Motor neuron (in vitro differentiated cells): ENCODE measurements at regions not wholly inside any gene's neighbourhood (a gene's known extent, or its start where the extent isn't known, plus 50 kb on each side); places are given as distances from the start of the nearest gene placed in this dataset.
"Not testable (repeated sequence)": the region's sequence is repeated elsewhere in the genome, so short reads cannot be mapped to it uniquely, and the experiment has no call there.

Experiments
- ATAC-seq, 8 experiments: fragments of 200-7000 bp; cut with Tn5 transposase; replicated peaks in 6 of 8; 2 replicates each; pipeline ENCODE4 v1.8.0; 2021; ENCODE audit warnings: mild to moderate bottlenecking in 8 of 8, moderate library complexity in 8 of 8
- H3K27ac ChIP-seq, 2 donors: fragments of 250-450 bp; sonication (Bioruptor Pico); 2 replicates each; pipeline ENCODE4 v1.9.0; 2021; ENCODE audit warnings: antibody characterized with exemption in 2 of 2, mild to moderate bottlenecking in 2 of 2, moderate library complexity in 1 of 2
- H3K4me1 ChIP-seq, 2 donors: fragments of 250-450 bp; sonication (Bioruptor Pico); replicated peaks in 1 of 2; 2 replicates each; pipeline ENCODE4 v1.6.1; 2021; ENCODE audit warnings: antibody characterized with exemption in 2 of 2, mild to moderate bottlenecking in 2 of 2, moderate library complexity in 1 of 2
- H3K4me3 ChIP-seq, 5 donors: fragments of 250-450 bp; sonication (Bioruptor Pico); 2 replicates each; pipeline ENCODE4 v1.9.0; 2021; ENCODE audit warnings: antibody characterized with exemption in 5 of 5, mild to moderate bottlenecking in 5 of 5, moderate library complexity in 4 of 5
- WGBS, 10 experiments: fragments of 450-650 bp; shearing (Covaris generic); methylation state at CpG; one replicate each; pipeline ENCODE4 v1.0.0; 2022; 5-methylcytosine and 5-hydroxymethylcytosine counted together
- in situ Hi-C, 9 experiments: fragments of 400-800 bp; cut with MboI; loops; one replicate each; pipeline ENCODE4 v1.15.0; 2021; ENCODE audit warnings: low sequenced_read_pairs in 9 of 9, low pct_unique_long_range_greater_than_20kb in 2 of 9; ENCODE audit not compliant: unreplicated experiment in 9 of 9

DNA sequence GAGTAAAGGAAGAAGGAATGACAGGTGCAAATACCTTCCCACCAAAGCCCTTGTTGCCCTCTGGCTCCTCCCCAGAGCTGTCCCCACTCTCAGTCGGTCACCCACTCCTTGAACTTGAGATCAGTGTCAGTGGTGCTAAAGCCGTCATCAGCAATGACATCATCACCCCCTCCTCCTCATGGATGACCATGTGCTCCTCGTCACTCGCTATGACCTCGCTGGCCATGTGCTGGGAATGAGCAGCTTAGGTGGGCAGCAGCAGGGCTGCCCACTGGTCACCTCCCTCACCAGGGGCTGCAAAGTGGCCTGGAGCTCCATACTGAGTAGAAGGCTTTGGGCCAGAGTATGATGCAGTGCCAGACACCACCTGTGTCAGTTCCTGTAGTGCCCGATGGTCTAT is 153.1 kb upstream of the CDK13 start:
- H3K27ac ChIP-seq, H3K4me3 ChIP-seq, H3K4me1 ChIP-seq, in situ Hi-C loops, ATAC-seq: not testable (repeated sequence)
- WGBS, 10 experiments: 100% methylated on average over 2 of the region's 6 CpGs; no CpG with 5 or more reads in 9 of the 10 experiments

DNA sequence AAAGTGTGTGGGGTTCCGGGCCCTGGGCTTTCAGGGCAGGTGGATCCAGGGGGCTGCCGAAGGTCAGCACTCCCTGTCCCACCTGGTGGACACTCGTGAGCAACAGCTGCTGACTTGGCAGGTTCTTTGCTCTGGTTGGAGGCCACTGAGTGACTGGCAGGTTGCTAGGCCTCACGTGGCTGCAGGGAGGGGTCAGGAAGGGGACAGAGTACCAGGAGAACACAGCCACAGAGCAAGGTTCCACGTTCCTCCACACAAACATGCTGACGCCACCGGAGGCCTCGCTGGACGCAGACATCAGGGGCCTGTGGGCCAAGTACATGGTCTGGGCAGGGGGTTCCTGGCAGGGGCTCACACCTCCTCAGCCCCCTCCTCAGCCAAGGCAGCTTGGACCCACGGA is 152.0 kb upstream of the CDK13 start:
- ATAC-seq, H3K4me3 ChIP-seq, H3K27ac ChIP-seq, in situ Hi-C loops, H3K4me1 ChIP-seq: not testable (repeated sequence)
- no CpG with 5 or more reads among the region's 10 CpGs for WGBS, 10 experiments

DNA sequence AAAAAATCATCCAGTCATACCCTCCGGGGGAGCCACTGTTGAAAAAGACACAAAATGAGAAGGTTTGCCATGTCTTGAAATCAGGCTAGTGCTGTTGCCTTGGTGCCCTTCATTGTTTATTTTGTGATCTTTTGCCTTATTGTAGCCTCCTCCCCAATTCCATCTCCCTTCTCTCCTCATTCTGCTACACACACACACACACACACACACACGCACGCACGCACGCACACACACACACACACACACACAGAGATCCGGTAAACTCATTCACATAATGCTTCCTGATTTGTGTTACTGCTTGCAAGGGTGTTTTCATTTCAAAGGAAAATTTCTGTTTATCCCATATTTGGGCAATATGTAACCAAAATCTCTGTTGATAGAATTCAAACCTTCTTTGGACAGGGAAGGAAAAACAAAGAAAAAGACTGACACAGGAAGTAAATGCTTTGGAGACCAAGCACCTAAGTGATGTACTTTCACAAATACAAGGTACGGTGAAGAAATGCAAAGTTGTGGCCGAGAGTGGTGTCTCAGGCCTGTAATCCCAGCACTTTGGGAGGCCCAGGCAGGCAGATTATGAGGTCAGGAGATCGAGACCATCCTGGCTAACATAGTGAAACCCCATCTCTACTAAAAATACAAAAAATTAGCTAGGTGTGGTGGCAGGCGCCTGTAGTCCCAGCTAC is 141.1 kb upstream of the CDK13 start:
- no peak for ATAC-seq
- Histone ChIP-seq H3K27ac (no peak overlapping the region), H3K4me3 (no peak overlapping the region), H3K4me1 (peaks cover 2 to 15% of the 10 kb centered on the region in 2 donors)
- in situ Hi-C loops: no loop called here
- 40 to 100% (median 77%) methylated on average over 1 to 5 of the region's 10 CpGs; no CpG with 5 or more reads in 2 of the 10 experiments for WGBS, 10 experiments

DNA sequence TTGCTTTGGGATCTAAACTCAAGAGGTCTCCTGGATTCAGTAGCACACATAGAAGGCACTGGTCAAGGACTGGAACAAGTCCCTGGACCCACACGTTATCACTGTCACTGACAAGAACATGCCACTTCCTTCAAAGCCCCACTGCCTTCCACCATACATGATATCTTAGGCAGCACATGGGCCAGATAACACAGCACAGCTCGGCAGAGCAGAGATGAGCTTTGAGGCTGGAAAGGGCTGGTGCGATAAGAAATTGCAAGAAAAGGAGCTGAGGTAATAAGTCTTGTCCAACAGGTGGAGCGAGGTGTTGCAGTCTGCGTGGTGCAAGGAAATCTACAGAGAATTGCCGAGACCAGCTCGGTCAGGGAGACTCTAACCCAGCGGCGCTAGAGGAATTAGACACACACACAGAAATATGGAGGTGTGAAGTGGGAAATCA is 139.8 kb upstream of the CDK13 start:
- Histone ChIP-seq H3K27ac (no peak overlapping the region), H3K4me1 (peaks cover 2 to 15% of the 10 kb centered on the region in 2 donors), H3K4me3 (no peak overlapping the region)
- no peak for ATAC-seq
- WGBS, 10 experiments: 75 to 100% (median 91%) methylated on average over 2 to 8 of the region's 9 CpGs; no CpG with 5 or more reads in 5 of the 10 experiments
- in situ Hi-C loops: no loop called here

- no peak overlapping the region for H3K27ac ChIP-seq
- in situ Hi-C loops: no loop called here
- no peak overlapping the region for H3K4me3 ChIP-seq
- H3K4me1 ChIP-seq: peaks cover 2 to 15% of the 10 kb centered on the region in 2 donors
- 23 to 95% (median 73%) methylated on average over 2 to 4 of the region's 4 CpGs; no CpG with 5 or more reads in 1 of the 10 experiments for WGBS, 10 experiments
- ATAC-seq: no peak
Observed at GRCh38 chr7:39810710-39811109, 139.3 kb upstream of the CDK13 start.

GRCh38 chr7:39811161-39811614 is 138.9 kb upstream of the CDK13 start:
- peak; percentile 61 to 93 (median 86) for ATAC-seq
- no peak overlapping the region for H3K27ac ChIP-seq
- WGBS, 10 experiments: 57 to 60% methylated on average over 1 of the region's 1 CpG; no CpG with 5 or more reads in 8 of the 10 experiments
- in situ Hi-C loops: no loop called here
- no peak overlapping the region for H3K4me3 ChIP-seq
- peaks cover 2 to 15% of the 10 kb centered on the region in 2 donors for H3K4me1 ChIP-seq

- in situ Hi-C loops: no loop called here
- H3K27ac ChIP-seq: no peak overlapping the region
- ATAC-seq: no peak
- H3K4me3 ChIP-seq: no peak overlapping the region
- peaks cover 0 to 6% of the 10 kb centered on the region in 2 donors for H3K4me1 ChIP-seq
- WGBS, 10 experiments: 34 to 93% (median 80%) methylated on average over 1 to 7 of the region's 7 CpGs
Observed at GRCh38 chr7:39816462-39817060, 133.5 kb upstream of the CDK13 start.

DNA sequence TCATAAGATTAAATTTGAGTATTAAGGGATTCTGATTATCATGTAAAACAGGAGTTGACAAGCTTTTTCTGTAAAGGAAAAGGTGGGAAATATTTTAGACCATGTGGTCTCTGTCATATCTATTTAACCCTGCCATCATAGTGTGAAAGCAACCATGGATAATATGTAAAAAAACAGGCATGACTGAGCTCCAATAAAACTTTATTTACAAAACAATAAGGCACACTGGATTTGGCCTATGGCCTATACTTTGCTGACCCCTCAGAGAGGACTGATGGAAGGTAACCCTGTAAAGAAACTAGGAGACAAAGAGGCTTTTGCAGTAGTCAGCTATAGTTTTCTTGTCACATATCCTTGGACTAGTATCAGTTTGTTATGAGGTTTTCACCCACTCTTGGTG is 130.5 kb upstream of the CDK13 start:
- in situ Hi-C loops: no loop called here
- no peaks in the 10 kb centered on the region for H3K4me1 ChIP-seq
- ATAC-seq: no peak
- no peak overlapping the region for H3K27ac ChIP-seq
- H3K4me3 ChIP-seq: no peak overlapping the region

- H3K4me3 ChIP-seq: no peak overlapping the region
- H3K27ac ChIP-seq: no peak overlapping the region
- in situ Hi-C loops: no loop called here
- WGBS, 10 experiments: 40 to 100% (median 60%) methylated on average over 1 to 2 of the region's 2 CpGs; no CpG with 5 or more reads in 3 of the 10 experiments
- H3K4me1 ChIP-seq: no peaks in the 10 kb centered on the region
- ATAC-seq: no peak
Observed at GRCh38 chr7:39824456-39825200, 125.4 kb upstream of the CDK13 start.

DNA sequence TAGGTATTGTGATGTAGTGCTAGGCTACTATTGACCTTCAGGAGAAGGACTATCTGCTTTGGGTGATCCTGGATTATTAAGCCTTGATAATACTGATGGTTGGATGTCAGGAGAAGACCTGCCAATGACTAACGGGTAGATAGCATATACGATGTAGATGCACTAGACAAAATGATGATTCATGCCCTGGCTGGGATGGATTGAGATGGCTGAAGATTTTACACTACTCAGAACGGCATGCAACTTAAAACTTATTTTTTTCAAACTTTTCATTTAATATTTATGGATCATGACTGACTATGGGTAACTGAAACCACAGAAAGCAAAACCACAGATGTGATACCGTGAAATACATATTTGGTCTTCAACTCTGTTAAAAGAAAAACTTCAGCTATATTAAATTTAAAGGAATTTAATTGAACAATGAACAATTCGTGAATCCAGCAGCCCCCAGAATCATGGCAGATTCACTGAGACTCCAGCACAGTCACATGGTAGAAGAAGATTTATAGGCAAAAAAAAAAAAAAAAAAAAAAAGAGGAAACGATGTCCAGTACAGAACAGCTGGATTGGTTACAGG is 124.6 kb upstream of the CDK13 start:
- H3K4me1 ChIP-seq: no peaks in the 10 kb centered on the region
- WGBS, 10 experiments: 24 to 100% (median 65%) methylated on average over 1 to 6 of the region's 6 CpGs
- H3K27ac ChIP-seq: no peak overlapping the region
- no peak overlapping the region for H3K4me3 ChIP-seq
- ATAC-seq: no peak
- in situ Hi-C loops: no loop called here

DNA sequence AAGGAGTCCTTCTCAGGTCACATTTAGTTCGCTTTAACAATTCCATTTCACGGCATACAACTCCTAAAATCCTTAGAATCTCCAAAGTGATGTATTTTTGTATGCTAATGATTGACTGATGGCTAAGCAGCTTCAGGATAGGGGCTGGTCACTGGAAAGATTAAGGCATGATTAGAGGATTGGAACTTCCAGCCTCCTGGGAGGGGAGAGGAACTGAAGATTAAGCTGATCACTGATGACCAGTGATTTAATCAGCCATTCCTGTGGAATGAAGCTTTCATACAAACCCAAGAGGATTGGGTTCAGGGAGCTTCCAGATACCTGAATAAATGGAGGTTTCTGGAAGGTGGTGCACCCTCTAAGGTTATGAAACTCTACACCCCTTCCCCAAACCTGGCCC is 123.9 kb upstream of the CDK13 start:
- H3K27ac ChIP-seq: no peak overlapping the region
- ATAC-seq: peak in 1 of 8 experiments; percentile 61
- in situ Hi-C loops: no loop called here
- H3K4me3 ChIP-seq: no peak overlapping the region
- WGBS, 10 experiments: 21 to 80% (median 38%) methylated on average over 1 to 2 of the region's 2 CpGs; no CpG with 5 or more reads in 7 of the 10 experiments
- H3K4me1 ChIP-seq: no peaks in the 10 kb centered on the region

DNA sequence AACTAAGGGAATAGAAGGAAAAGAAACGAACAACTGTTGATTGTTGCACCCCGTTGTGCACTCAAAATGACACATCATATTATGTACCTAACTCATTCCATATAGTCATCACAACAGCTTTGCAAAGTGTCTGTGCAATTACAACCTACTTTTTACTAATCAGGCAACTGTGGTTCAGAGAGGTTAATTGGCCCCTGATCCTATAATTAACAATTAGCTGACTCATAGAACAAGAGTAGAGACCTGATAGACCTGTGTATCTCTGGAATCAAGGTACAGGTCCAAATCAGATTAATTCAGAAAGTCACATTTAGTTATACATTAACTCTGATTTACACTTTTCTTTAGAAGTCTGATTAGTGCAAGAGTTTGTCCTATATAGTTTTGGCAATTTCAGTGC is 122.5 kb upstream of the CDK13 start:
- H3K4me1 ChIP-seq: no peaks in the 10 kb centered on the region
- no peak overlapping the region for H3K27ac ChIP-seq
- H3K4me3 ChIP-seq: no peak overlapping the region
- 0 to 100% (median 79%) methylated on average over 1 to 2 of the region's 2 CpGs; no CpG with 5 or more reads in 1 of the 10 experiments for WGBS, 10 experiments
- in situ Hi-C loops: no loop called here
- ATAC-seq: no peak

DNA sequence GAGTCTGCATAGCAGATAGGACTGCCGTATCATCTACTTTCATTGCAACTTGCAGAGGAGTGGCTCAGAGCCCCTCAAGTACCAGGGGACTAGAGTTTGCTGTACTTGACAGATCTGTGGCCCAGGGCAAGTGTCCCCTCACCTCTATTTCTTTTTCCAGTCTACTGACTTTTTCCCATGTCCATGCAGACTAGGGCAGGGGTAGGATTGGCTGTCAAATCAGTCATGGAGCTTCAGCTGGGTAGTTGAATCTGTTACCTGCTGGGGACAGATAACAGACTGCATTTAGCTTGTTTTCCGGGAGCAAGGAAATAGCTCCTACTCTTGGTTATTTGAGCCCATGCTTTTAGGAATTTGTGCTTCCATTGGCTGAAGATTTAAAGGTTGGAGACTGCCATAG is 121.0 kb upstream of the CDK13 start:
- H3K27ac ChIP-seq: no peak overlapping the region
- ATAC-seq: no peak
- H3K4me3 ChIP-seq: no peak overlapping the region
- WGBS, 10 experiments: 60 to 100% (median 83%) methylated on average over 1 to 2 of the region's 2 CpGs; no CpG with 5 or more reads in 3 of the 10 experiments
- in situ Hi-C loops: no loop called here
- no peaks in the 10 kb centered on the region for H3K4me1 ChIP-seq
